BLaER1 (cell line): ENCODE measurements at regions not wholly inside any gene's neighbourhood (a gene's known extent, or its start where the extent isn't known, plus 50 kb on each side); places are given as distances from the start of the nearest gene placed in this dataset.

Experiments
- H3K27ac ChIP-seq: shearing (Covaris generic); formaldehyde crosslinking; 2 replicates; pipeline ENCODE4 v1.8.1; 2022
- H3K27me3 ChIP-seq: shearing (Covaris generic); formaldehyde crosslinking; 2 replicates; pipeline ENCODE4 v1.8.1; 2022
- H3K36me3 ChIP-seq: shearing (Covaris generic); formaldehyde crosslinking; 2 replicates; pipeline ENCODE4 v1.8.1; 2022
- H3K4me1 ChIP-seq: shearing (Covaris generic); formaldehyde crosslinking; 2 replicates; pipeline ENCODE4 v1.8.1; 2022
- H3K4me2 ChIP-seq: shearing (Covaris generic); formaldehyde crosslinking; 2 replicates; pipeline ENCODE4 v1.8.1; 2022
- H3K4me3 ChIP-seq: shearing (Covaris generic); formaldehyde crosslinking; 2 replicates; pipeline ENCODE4 v1.8.1; 2022
- H3K9ac ChIP-seq: shearing (Covaris generic); formaldehyde crosslinking; 2 replicates; pipeline ENCODE4 v1.8.1; 2022
- H3K9me3 ChIP-seq: shearing (Covaris generic); formaldehyde crosslinking; 2 replicates; pipeline ENCODE4 v1.8.1; 2022
- H4K20me1 ChIP-seq: shearing (Covaris generic); formaldehyde crosslinking; 2 replicates; pipeline ENCODE4 v1.8.1; 2022
- Cebpa-rat ChIP-seq: shearing (Covaris generic); IDR thresholded peaks from 2 replicates; pipeline ENCODE4 v1.8.1; 2022

DNA sequence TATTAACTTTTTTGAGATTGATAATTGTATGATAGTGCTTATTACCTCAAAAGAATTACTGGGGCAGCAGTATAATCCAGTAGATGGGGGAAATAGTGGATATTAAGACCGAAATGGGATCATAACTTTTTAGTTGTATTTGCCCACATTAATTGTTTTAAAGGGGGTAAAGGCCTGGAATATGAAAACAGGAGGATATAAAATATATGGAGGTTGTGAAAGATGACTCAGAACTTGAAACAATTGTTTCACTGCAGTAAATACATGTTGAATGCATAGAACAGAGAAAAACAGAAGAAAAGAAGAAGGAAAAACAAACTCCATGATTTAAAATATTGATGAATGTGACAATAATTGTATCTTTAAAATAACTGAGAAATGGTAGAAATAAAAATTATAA is 94.1 kb upstream of the VPREB1 start:
- Histone ChIP-seq H3K4me2 (no peak overlapping the region), H3K4me1 (no peaks in the 10 kb centered on the region), H3K27me3 (no peaks in the 10 kb centered on the region), H3K9me3 (no peaks in the 10 kb centered on the region), H3K36me3 (no peaks in the 10 kb centered on the region), H3K27ac (no peak overlapping the region), H3K4me3 (no peak overlapping the region), H3K9ac (no peak overlapping the region), H4K20me1 (no peaks in the 10 kb centered on the region)
- TF ChIP-seq Cebpa-rat = no peak

DNA sequence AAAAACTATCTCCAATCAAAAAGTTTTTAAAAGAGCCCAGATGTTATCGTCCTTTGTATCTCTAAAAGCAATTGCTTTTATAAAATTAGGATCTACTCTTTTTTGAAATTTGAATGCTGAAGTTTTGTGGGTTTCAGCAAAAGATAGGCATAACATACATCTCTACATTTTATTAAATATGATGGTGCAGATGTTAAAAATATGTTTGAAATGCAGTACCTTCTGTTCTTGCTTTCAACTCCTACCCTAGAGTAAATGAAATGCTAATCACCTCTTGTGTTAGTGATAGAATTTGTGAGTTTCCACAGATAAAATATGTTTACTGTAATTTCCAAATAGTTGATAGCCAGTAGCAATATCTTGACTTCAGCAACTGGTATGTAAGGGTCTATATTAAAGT is 95.7 kb upstream of the VPREB1 start:
- H3K4me2 ChIP-seq = no peak overlapping the region
- no peaks in the 10 kb centered on the region for H3K36me3 ChIP-seq
- no peak overlapping the region for H3K27ac ChIP-seq
- H3K27me3 ChIP-seq = no peaks in the 10 kb centered on the region
- no peaks in the 10 kb centered on the region for H4K20me1 ChIP-seq
- no peaks in the 10 kb centered on the region for H3K9me3 ChIP-seq
- no peaks in the 10 kb centered on the region for H3K4me1 ChIP-seq
- no peak overlapping the region for H3K4me3 ChIP-seq
- TF ChIP-seq Cebpa-rat = no peak
- no peak overlapping the region for H3K9ac ChIP-seq

DNA sequence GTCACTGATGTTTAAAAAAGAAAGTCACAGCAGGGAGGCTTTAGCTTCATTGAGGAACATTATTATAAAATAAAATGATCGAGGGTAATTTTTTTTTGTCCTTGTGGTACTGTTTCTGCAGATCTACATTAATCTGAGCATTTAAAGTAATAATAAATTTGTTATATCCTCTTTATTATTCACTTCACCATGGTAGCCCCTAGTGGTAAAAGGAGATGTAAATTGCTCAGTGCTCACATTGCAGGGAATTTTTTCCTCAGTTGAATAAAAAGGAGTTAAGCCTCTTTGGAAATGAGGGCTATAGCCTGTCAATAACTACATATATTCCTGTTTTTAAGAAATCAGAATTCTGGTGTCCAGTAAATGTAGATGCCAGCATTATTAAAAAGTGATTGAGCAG is 99.7 kb upstream of the VPREB1 start:
- H3K9me3 ChIP-seq = no peaks in the 10 kb centered on the region
- H3K27me3 ChIP-seq = no peaks in the 10 kb centered on the region
- no peak overlapping the region for H3K4me2 ChIP-seq
- H3K36me3 ChIP-seq = no peaks in the 10 kb centered on the region
- no peak for TF ChIP-seq Cebpa-rat
- H4K20me1 ChIP-seq = no peaks in the 10 kb centered on the region
- no peak overlapping the region for H3K27ac ChIP-seq
- no peak overlapping the region for H3K9ac ChIP-seq
- H3K4me1 ChIP-seq = no peaks in the 10 kb centered on the region
- no peak overlapping the region for H3K4me3 ChIP-seq

GRCh38 chr22:22143448-22143847 is 101.1 kb upstream of the VPREB1 start:
- H3K9me3 ChIP-seq = no peaks in the 10 kb centered on the region
- no peaks in the 10 kb centered on the region for H3K4me1 ChIP-seq
- H3K36me3 ChIP-seq = no peaks in the 10 kb centered on the region
- TF ChIP-seq Cebpa-rat = no peak
- no peak overlapping the region for H3K4me3 ChIP-seq
- H3K4me2 ChIP-seq = no peak overlapping the region
- no peak overlapping the region for H3K27ac ChIP-seq
- H3K9ac ChIP-seq = no peak overlapping the region
- no peaks in the 10 kb centered on the region for H3K27me3 ChIP-seq
- no peaks in the 10 kb centered on the region for H4K20me1 ChIP-seq

DNA sequence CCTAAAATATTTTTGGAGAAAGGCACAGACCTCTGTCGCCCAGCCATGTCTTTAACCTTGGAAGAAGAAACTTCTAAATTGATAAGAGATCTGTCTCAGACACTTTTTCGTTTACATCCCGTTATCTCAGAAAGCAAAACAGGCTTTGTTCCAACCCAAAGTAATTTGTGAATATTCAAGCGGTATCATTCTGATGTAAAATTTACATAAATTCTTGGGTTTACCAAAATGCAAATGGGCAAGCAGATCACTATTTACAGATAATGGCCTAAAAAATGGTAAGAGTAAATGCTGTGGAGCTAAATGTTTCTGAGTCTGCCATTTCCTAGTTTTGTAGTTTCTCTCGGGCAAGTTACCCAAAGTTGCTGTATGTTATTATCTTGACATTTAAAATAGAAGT is 101.9 kb upstream of the VPREB1 start:
- Histone ChIP-seq H3K9ac (no peak overlapping the region), H3K36me3 (no peaks in the 10 kb centered on the region), H4K20me1 (no peaks in the 10 kb centered on the region), H3K27ac (no peak overlapping the region), H3K9me3 (no peaks in the 10 kb centered on the region), H3K4me1 (no peaks in the 10 kb centered on the region), H3K27me3 (no peaks in the 10 kb centered on the region), H3K4me2 (no peak overlapping the region), H3K4me3 (no peak overlapping the region)
- TF ChIP-seq Cebpa-rat = no peak

DNA sequence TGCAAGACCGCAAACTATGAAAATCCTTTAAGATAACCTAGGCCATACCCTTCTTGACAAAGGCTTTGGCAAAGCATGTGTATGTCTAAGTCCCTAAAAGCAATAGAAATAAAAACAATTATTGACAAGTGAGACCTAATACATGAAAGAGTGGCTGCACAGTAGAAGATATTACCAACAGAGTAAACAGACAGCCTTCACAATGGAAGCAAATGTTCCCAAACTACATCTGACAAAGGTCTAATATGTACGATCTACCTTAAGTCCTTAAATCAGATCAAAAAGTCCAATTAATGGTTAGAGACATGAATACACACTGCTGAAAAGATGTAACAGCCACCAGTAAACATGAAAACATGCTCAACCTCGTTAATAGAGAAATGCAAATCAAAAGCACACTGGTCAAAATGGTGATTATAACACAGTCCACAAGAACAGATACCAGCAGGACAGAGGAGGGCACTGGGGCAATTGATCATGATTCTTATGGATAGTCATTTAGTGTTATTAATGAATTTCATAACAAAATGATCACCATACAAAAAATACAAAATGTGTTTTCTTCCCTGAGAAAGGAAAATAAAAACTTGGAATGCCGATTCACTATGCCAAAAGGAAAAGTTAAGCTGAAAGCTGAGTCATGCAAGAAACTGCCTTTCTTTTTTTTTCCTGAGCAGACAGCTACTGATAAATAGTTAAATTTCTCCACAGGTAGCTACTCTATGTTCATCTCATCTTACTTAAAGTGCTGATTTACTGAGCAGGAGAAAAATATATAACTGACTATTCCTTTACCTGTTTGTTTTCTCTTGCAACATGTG is 102.6 kb upstream of the VPREB1 start:
- H3K9ac ChIP-seq = no peak overlapping the region
- no peak overlapping the region for H3K27ac ChIP-seq
- H4K20me1 ChIP-seq = no peaks in the 10 kb centered on the region
- no peaks in the 10 kb centered on the region for H3K36me3 ChIP-seq
- H3K9me3 ChIP-seq = no peaks in the 10 kb centered on the region
- H3K4me1 ChIP-seq = no peaks in the 10 kb centered on the region
- TF ChIP-seq Cebpa-rat = no peak
- no peak overlapping the region for H3K4me2 ChIP-seq
- no peak overlapping the region for H3K4me3 ChIP-seq
- no peaks in the 10 kb centered on the region for H3K27me3 ChIP-seq

DNA sequence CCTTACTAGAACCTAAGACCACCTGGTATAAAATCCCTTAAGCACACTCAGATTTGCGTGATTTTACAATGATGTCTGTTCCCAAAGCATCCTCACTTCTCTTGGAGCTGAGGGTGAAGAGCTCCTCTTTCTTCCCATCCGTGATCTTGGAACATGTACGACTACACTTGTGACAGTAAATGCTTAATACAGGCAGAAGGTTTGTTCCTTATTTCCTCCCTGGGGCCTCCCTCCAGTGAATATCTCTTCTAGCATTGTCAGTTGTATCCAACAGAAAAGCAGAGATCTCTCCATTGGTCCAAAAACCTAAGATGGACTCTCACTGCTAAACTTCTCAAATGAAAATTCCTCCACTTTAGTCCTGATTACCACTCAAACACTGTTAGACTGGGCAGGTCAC is 103.6 kb upstream of the VPREB1 start:
- Histone ChIP-seq H3K4me2 (no peak overlapping the region), H3K27ac (no peak overlapping the region), H3K36me3 (no peaks in the 10 kb centered on the region), H4K20me1 (no peaks in the 10 kb centered on the region), H3K4me3 (no peak overlapping the region), H3K9ac (no peak overlapping the region), H3K9me3 (no peaks in the 10 kb centered on the region), H3K4me1 (no peaks in the 10 kb centered on the region), H3K27me3 (no peaks in the 10 kb centered on the region)
- no peak for TF ChIP-seq Cebpa-rat

DNA sequence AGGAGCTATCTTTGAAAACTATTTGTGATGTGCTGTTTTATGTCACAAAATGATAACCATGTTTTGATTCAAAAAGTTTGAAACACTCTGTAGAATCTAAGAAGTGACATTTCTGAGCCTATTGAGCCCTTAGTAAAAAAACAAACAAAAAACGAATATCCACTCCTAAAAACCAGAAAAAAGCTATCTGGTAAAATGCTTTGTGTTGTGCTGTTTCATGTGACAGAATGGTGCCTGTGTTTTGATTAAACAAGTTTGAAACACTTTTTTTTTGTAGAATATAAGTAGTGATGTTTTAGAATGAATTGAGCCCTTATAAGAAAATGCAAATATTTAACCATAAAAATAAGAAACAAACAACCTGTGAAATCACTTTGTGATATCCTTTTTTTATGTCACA is 105.2 kb upstream of the VPREB1 start:
- no peak overlapping the region for H3K27ac ChIP-seq
- no peak overlapping the region for H3K4me3 ChIP-seq
- no peak overlapping the region for H3K4me2 ChIP-seq
- no peaks in the 10 kb centered on the region for H4K20me1 ChIP-seq
- no peaks in the 10 kb centered on the region for H3K27me3 ChIP-seq
- no peak for TF ChIP-seq Cebpa-rat
- H3K9ac ChIP-seq = no peak overlapping the region
- no peaks in the 10 kb centered on the region for H3K9me3 ChIP-seq
- no peaks in the 10 kb centered on the region for H3K36me3 ChIP-seq
- H3K4me1 ChIP-seq = no peaks in the 10 kb centered on the region

DNA sequence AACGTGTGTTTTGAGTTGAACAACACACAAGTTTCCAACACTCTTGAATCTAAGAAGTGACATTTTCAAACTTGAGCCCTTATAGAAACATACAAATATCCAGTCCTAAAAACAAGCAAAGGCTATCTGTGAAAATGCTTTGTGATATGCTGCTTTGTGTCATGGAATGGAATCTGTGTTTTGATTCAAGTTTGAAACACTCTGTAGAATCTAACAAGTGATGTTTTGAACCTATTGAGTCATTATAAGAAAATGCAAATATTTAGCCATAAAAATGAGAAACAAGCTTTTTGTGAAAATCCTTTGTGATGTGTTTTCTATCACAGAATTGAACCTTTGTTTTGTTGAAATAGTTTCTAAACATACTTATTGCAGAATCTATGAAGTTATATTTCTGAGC is 105.7 kb upstream of the VPREB1 start:
- H3K27me3 ChIP-seq = no peaks in the 10 kb centered on the region
- H3K9ac ChIP-seq = no peak overlapping the region
- no peak overlapping the region for H3K4me2 ChIP-seq
- H3K9me3 ChIP-seq = no peaks in the 10 kb centered on the region
- H3K27ac ChIP-seq = no peak overlapping the region
- H4K20me1 ChIP-seq = no peaks in the 10 kb centered on the region
- no peak overlapping the region for H3K4me3 ChIP-seq
- TF ChIP-seq Cebpa-rat = no peak
- H3K36me3 ChIP-seq = no peaks in the 10 kb centered on the region
- H3K4me1 ChIP-seq = no peaks in the 10 kb centered on the region

GRCh38 chr22:22137891-22138290 is 106.7 kb upstream of the VPREB1 start:
- Histone ChIP-seq H3K4me2 (no peak overlapping the region), H4K20me1 (no peaks in the 10 kb centered on the region), H3K9ac (no peak overlapping the region), H3K27ac (no peak overlapping the region), H3K9me3 (no peaks in the 10 kb centered on the region), H3K27me3 (no peaks in the 10 kb centered on the region), H3K4me3 (no peak overlapping the region), H3K36me3 (no peaks in the 10 kb centered on the region), H3K4me1 (no peaks in the 10 kb centered on the region)
- no peak for TF ChIP-seq Cebpa-rat

DNA sequence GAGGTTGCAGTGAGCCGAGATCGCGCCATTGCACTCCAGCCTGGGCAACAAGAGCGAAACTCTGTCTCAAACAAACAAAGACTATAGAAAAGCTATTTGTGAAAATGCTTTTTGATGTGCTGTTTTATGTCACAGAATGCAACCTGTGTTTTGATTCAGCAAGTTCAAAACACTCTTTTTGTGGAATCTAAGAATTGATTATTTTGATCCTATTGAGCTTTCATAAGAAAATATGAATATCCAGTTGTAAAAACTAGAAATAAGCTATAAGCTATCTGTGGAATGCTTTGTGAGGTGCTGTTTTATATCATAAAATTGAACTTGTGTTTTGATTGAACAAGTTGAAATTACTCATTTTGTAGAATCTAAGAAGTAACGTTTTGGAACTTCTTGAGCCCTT is 110.7 kb upstream of the VPREB1 start:
- Histone ChIP-seq H4K20me1 (no peaks in the 10 kb centered on the region), H3K4me1 (no peaks in the 10 kb centered on the region), H3K27ac (no peak overlapping the region), H3K4me2 (no peak overlapping the region), H3K9me3 (no peaks in the 10 kb centered on the region), H3K9ac (no peak overlapping the region), H3K4me3 (no peak overlapping the region), H3K27me3 (no peaks in the 10 kb centered on the region), H3K36me3 (no peaks in the 10 kb centered on the region)
- TF ChIP-seq Cebpa-rat = no peak
